OCI-LY3 (cell line): ENCODE measurements at regions not wholly inside any gene's neighbourhood (a gene's known extent, or its start where the extent isn't known, plus 50 kb on each side); places are given as distances from the start of the nearest gene placed in this dataset.

Experiments
- CTCF ChIP-seq: fragments of 200-600, 300-600 bp; sonication (generic); IDR thresholded peaks from 2 replicates; pipeline ENCODE4 v1.5.1; 2014; ENCODE audit warnings: antibody characterized with exemption, low read length, low read depth
- EZH2phosphoT487 ChIP-seq: fragments of 200-600 bp; shearing (Covaris generic); IDR thresholded peaks from 2 replicates; pipeline ENCODE4 v1.6.1; 2018; ENCODE audit warnings: antibody characterized with exemption, mixed run types, low read depth

DNA sequence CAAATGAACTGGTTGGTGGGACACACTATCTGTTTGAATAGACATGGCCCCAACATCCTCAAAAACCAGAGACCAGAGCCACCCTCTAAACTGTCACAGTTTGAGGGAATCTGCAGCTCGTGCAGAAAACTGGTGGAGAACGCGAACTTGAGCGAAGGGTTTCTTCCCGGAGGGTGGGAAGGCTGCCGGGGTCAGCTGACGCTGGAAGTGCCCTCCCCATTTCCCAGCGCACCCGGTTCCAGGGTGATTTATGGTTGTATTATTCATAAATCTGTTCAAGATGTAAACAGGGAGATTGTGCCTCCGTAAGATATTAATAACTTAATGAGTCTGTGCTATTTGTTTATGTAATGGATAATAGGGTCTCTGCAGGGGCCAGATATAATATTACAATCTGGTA is 1396.7 kb downstream of the BRD1 start:
- no peak for TF ChIP-seq CTCF
- no peak for TF ChIP-seq EZH2phosphoT487
